ENCODE measurements at regions not wholly inside any gene's neighbourhood (a gene's known extent, or its start where the extent isn't known, plus 50 kb on each side); places are given as distances from the start of the nearest gene placed in this dataset.

DNA sequence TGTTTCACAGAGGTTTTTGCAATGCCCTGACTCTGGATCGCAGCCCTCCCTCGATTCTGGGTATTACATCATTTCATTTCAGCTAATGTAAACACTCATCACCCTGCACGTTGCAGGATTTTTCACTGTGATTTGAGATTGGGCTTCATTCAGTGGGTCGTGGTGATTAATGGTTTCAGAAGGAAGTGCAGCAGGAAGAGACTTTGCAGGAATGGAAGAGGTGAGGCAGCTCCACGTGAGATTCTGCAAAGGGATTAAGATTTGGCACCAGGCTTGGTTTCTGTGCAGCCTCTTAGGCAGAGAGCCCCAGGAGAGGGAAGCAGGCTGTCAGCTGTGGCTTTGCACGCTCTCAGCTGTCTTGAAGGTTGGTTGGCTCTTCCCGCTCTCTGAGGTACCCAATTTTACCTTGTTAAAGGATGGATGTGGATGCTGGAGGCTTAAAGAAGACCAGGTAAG lies 95.2 kb downstream of the PLCE1 start (continued):
- TF ChIP-seq ZNF623 (tag by site-specific recombination; IDR thresholded peaks at IDR 0.05) (no peak), ZBTB21 (tag by site-specific recombination; IDR thresholded peaks at IDR 0.05) (peak; percentile 59; the same call in 1 of the 2 replicates), ZNF549 (tag by site-specific recombination; IDR thresholded peaks at IDR 0.05) (no peak), PRDM6 (tag by site-specific recombination; IDR thresholded peaks at IDR 0.05) (peak; percentile 60; the same call in 1 of the 2 replicates), ZNF18 (tag by site-specific recombination; IDR thresholded peaks at IDR 0.05) (no peak), INSM2 (tag by site-specific recombination; IDR thresholded peaks at IDR 0.05) (0 out of 2 replicates have a peak, but pooled peaks have one; percentile 18), ZNF596 (tag by site-specific recombination; IDR thresholded peaks at IDR 0.05) (no peak), ZBTB1 (tag by site-specific recombination; IDR thresholded peaks at IDR 0.05) (no peak), ZNF146 (tag by site-specific recombination; IDR thresholded peaks at IDR 0.05) (no peak), ZNF416 (tag by site-specific recombination; IDR thresholded peaks at IDR 0.05) (no peak), GFI1B (tag by site-specific recombination; IDR thresholded peaks at IDR 0.05) (peak; percentile 100), ZBTB26 (tag by site-specific recombination; optimal IDR thresholded peaks at IDR 0.05) (no peak), ZNF585B (tag by site-specific recombination; IDR thresholded peaks at IDR 0.05) (no peak), ZNF791 (tag by site-specific recombination; IDR thresholded peaks at IDR 0.05) (no peak), ZNF433 (tag by site-specific recombination; IDR thresholded peaks at IDR 0.05; ENCODE audit: low read depth) (no peak), ZNF621 (tag by site-specific recombination; IDR thresholded peaks at IDR 0.05) (no peak), SP7 (tag by site-specific recombination; IDR thresholded peaks at IDR 0.05) (peak; percentile 86), ZNF155 (tag by site-specific recombination; IDR thresholded peaks at IDR 0.05) (no peak), ZNF19 (tag by site-specific recombination; IDR thresholded peaks at IDR 0.05; ENCODE audit: low read depth) (no peak), ZNF133 (tag by site-specific recombination; IDR thresholded peaks at IDR 0.05) (no peak), OVOL3 (tag by site-specific recombination; IDR thresholded peaks at IDR 0.05) (no peak), ZNF175 (tag by site-specific recombination; IDR thresholded peaks at IDR 0.05) (no peak), WT1 (tag by site-specific recombination; IDR thresholded peaks at IDR 0.05) (no peak), ZNF112 (tag by site-specific recombination; IDR thresholded peaks at IDR 0.05) (no peak), ZNF560 (tag by site-specific recombination; IDR thresholded peaks at IDR 0.05; ENCODE audit: borderline replicate concordance) (no peak), SCRT2 (tag by site-specific recombination; IDR thresholded peaks at IDR 0.05) (no peak), ZNF366 (tag by site-specific recombination; conservative IDR thresholded peaks at IDR 0.05) (peak; percentile 38), ZFHX2 (tag by site-specific recombination; conservative IDR thresholded peaks at IDR 0.05) (no peak), RBAK (tag by site-specific recombination; IDR thresholded peaks at IDR 0.05) (no peak), ZNF157 (tag by site-specific recombination; IDR thresholded peaks at IDR 0.05) (no peak), FEZF1 (tag by site-specific recombination; IDR thresholded peaks at IDR 0.05) (peak; percentile 10; the same call in 1 of the 2 replicates)
- TF ChIP-seq, protein P1, sequence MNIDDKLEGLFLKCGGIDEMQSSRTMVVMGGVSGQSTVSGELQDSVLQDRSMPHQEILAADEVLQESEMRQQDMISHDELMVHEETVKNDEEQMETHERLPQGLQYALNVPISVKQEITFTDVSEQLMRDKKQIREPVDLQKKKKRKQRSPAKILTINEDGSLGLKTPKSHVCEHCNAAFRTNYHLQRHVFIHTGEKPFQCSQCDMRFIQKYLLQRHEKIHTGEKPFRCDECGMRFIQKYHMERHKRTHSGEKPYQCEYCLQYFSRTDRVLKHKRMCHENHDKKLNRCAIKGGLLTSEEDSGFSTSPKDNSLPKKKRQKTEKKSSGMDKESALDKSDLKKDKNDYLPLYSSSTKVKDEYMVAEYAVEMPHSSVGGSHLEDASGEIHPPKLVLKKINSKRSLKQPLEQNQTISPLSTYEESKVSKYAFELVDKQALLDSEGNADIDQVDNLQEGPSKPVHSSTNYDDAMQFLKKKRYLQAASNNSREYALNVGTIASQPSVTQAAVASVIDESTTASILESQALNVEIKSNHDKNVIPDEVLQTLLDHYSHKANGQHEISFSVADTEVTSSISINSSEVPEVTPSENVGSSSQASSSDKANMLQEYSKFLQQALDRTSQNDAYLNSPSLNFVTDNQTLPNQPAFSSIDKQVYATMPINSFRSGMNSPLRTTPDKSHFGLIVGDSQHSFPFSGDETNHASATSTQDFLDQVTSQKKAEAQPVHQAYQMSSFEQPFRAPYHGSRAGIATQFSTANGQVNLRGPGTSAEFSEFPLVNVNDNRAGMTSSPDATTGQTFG (tag by site-specific recombination; IDR thresholded peaks at IDR 0.05; ENCODE audit: borderline replicate concordance): no peak
- TF ChIP-seq, protein P2, sequence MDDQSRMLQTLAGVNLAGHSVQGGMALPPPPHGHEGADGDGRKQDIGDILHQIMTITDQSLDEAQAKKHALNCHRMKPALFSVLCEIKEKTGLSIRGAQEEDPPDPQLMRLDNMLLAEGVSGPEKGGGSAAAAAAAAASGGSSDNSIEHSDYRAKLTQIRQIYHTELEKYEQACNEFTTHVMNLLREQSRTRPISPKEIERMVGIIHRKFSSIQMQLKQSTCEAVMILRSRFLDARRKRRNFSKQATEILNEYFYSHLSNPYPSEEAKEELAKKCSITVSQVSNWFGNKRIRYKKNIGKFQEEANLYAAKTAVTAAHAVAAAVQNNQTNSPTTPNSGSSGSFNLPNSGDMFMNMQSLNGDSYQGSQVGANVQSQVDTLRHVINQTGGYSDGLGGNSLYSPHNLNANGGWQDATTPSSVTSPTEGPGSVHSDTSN (CRISPR knock-in tag; IDR thresholded peaks at IDR 0.05): no peak

Data from HEK293 (cell line).